ENCODE measurements at regions not wholly inside any gene's neighbourhood (a gene's known extent, or its start where the extent isn't known, plus 50 kb on each side); places are given as distances from the start of the nearest gene placed in this dataset.
"Not testable (repeated sequence)": the region's sequence is repeated elsewhere in the genome, so short reads cannot be mapped to it uniquely, and the experiment has no call there.

- no peaks in the 10 kb centered on the region for H3K36me3 ChIP-seq
- H3K9me3 ChIP-seq = no peaks in the 10 kb centered on the region
- WGBS, 2 donors = 89 to 100% methylated on average over 2 of the region's 2 CpGs
- intact Hi-C loops (cut with DNase I) = no loop called here
- H3K4me1 ChIP-seq = no peaks in the 10 kb centered on the region
- no peak overlapping the region for H3K4me3 ChIP-seq (replicated peaks in 1 of 3)
- no peaks in the 10 kb centered on the region for H3K27me3 ChIP-seq
- DNase-seq = no peak
- TF ChIP-seq POLR2A (IDR thresholded peaks at IDR 0.05) = no peak
- TF ChIP-seq, protein P1, sequence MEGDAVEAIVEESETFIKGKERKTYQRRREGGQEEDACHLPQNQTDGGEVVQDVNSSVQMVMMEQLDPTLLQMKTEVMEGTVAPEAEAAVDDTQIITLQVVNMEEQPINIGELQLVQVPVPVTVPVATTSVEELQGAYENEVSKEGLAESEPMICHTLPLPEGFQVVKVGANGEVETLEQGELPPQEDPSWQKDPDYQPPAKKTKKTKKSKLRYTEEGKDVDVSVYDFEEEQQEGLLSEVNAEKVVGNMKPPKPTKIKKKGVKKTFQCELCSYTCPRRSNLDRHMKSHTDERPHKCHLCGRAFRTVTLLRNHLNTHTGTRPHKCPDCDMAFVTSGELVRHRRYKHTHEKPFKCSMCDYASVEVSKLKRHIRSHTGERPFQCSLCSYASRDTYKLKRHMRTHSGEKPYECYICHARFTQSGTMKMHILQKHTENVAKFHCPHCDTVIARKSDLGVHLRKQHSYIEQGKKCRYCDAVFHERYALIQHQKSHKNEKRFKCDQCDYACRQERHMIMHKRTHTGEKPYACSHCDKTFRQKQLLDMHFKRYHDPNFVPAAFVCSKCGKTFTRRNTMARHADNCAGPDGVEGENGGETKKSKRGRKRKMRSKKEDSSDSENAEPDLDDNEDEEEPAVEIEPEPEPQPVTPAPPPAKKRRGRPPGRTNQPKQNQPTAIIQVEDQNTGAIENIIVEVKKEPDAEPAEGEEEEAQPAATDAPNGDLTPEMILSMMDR (IDR thresholded peaks at IDR 0.05) = no peak
- no peak overlapping the region for H3K27ac ChIP-seq
Observed at GRCh38 chr2:2777876-2778275, 446.8 kb upstream of the MYT1L start.

DNA sequence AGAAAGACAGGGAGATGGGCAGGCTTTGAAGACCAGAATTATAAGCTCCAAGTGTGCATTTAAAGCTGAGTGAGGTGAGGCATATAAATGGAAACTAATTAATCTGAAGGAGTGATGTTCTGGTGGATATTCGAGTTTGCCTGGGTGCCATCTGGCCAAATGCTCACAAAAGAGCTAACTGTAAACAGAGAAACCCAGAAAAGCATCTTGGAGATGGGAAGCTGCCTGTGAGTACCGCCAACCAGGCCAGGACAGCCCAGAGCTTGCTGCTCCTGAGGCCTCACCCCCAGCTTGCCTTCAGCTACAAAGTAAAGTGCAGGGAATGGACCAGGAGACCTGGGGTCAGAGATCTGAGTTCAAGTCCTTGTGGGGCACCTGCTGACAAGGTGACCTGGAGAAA is 446.1 kb upstream of the MYT1L start:
- no peak overlapping the region for H3K27ac ChIP-seq
- no peak for DNase-seq
- no peaks in the 10 kb centered on the region for H3K36me3 ChIP-seq
- H3K27me3 ChIP-seq = no peaks in the 10 kb centered on the region
- no peak for TF ChIP-seq POLR2A (IDR thresholded peaks at IDR 0.05)
- TF ChIP-seq, protein P1 (IDR thresholded peaks at IDR 0.05) = no peak
- 70 to 73% methylated on average over 2 of the region's 2 CpGs for WGBS, 2 donors
- H3K4me3 ChIP-seq (replicated peaks in 1 of 3) = no peak overlapping the region
- no peaks in the 10 kb centered on the region for H3K9me3 ChIP-seq
- intact Hi-C loops (cut with DNase I) = no loop called here
- no peaks in the 10 kb centered on the region for H3K4me1 ChIP-seq

DNA sequence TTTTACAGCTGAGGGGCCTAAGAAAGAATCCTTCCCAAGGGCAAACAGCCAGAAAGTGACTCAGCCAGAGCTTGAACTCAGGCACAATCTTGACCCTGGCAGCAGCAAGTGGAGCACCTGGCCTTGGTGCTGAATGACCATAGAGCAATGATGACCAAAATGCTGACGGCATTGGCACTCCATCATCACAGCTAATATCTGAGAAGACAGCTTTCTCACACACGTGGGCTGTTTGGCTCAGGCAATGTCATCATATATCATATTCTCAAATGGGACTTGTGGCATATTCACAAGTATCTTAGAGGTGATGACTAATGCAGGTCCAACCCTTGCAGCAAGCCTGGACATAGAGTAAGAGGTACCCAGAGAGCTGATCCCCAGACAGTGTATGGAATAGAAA is 443.9 kb upstream of the MYT1L start:
- no peaks in the 10 kb centered on the region for H3K9me3 ChIP-seq
- no peak overlapping the region for H3K4me3 ChIP-seq (replicated peaks in 1 of 3)
- H3K27ac ChIP-seq = no peak overlapping the region
- no peak for TF ChIP-seq POLR2A (IDR thresholded peaks at IDR 0.05)
- DNase-seq = no peak
- H3K36me3 ChIP-seq = no peaks in the 10 kb centered on the region
- H3K27me3 ChIP-seq = no peaks in the 10 kb centered on the region
- H3K4me1 ChIP-seq = no peaks in the 10 kb centered on the region
- WGBS, 2 donors = 63 to 94% methylated on average over 2 of the region's 2 CpGs
- intact Hi-C loops (cut with DNase I) = no loop called here

GRCh38 chr2:2773692-2774091 is 442.6 kb upstream of the MYT1L start:
- H3K27ac ChIP-seq = no peak overlapping the region

GRCh38 chr2:2773080-2773479 is 442.0 kb upstream of the MYT1L start:
- H3K4me1 ChIP-seq; H3K4me3 ChIP-seq (replicated peaks in 1 of 3); H3K36me3 ChIP-seq; H3K27ac ChIP-seq; DNase-seq; H3K9me3 ChIP-seq; intact Hi-C loops (cut with DNase I); H3K27me3 ChIP-seq: not testable (repeated sequence)
- 79 to 87% methylated on average over 11 of the region's 11 CpGs for WGBS, 2 donors

More at GRCh38 chr2:2773692-2774091, 442.6 kb upstream of the MYT1L start:
- 74 to 83% methylated on average over 8 of the region's 8 CpGs for WGBS, 2 donors
- intact Hi-C loops (cut with DNase I) = no loop called here
- no peaks in the 10 kb centered on the region for H3K4me1 ChIP-seq
- DNase-seq = no peak
- H3K9me3 ChIP-seq = no peaks in the 10 kb centered on the region
- H3K4me3 ChIP-seq (replicated peaks in 1 of 3) = no peak overlapping the region
- H3K27me3 ChIP-seq = no peaks in the 10 kb centered on the region
- TF ChIP-seq, protein P1 (IDR thresholded peaks at IDR 0.05) = no peak
- no peak for TF ChIP-seq POLR2A (IDR thresholded peaks at IDR 0.05)
- H3K36me3 ChIP-seq = no peaks in the 10 kb centered on the region

DNA sequence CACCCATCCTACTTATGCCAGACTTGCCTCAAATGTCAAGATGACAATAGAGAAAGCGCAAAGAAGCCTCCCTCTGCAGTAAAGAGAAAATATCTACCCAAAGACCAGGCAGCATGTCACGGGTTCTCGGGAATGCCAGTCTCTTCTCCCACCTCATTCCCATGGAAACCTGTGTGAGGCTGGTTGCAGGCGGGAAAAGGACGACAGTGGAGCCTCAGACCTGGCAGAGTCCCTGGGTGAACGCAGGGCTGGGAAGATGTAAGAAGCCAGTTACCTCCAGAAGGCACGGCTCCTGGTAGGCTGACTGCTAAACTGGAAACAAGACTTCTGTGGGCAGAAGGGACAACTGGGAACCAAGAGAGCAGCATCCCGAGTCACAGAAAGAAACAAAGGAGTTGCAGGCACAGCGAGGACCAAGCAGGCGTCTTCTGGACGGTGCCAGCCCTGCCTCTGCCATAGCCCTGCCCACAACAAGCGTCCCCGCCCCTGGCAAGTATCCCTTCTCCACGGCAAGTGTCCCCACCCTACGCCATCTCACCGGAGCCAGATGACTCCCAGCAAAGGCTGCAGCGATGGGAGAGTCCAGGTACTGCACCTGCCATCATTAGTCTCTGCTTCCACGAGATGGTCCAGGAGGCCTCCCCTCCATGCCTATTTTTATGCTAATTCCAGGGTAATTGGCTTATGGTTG is 440.8 kb upstream of the MYT1L start:
- WGBS, 2 donors = 81 to 88% methylated on average over 17 to 18 of the region's 18 CpGs
- H3K27me3 ChIP-seq = no peaks in the 10 kb centered on the region
- no peaks in the 10 kb centered on the region for H3K9me3 ChIP-seq
- no peak overlapping the region for H3K27ac ChIP-seq
- no peaks in the 10 kb centered on the region for H3K36me3 ChIP-seq
- intact Hi-C loops (cut with DNase I) = no loop called here
- DNase-seq = no peak
- TF ChIP-seq, protein P1 (IDR thresholded peaks at IDR 0.05) = no peak
- no peak for TF ChIP-seq POLR2A (IDR thresholded peaks at IDR 0.05)
- no peak overlapping the region for H3K4me3 ChIP-seq (replicated peaks in 1 of 3)
- no peaks in the 10 kb centered on the region for H3K4me1 ChIP-seq

All from thyroid gland (tissue), 4 donors.